ENCODE measurements at regions not wholly inside any gene's neighbourhood (a gene's known extent, or its start where the extent isn't known, plus 50 kb on each side); places are given as distances from the start of the nearest gene placed in this dataset.

DNA sequence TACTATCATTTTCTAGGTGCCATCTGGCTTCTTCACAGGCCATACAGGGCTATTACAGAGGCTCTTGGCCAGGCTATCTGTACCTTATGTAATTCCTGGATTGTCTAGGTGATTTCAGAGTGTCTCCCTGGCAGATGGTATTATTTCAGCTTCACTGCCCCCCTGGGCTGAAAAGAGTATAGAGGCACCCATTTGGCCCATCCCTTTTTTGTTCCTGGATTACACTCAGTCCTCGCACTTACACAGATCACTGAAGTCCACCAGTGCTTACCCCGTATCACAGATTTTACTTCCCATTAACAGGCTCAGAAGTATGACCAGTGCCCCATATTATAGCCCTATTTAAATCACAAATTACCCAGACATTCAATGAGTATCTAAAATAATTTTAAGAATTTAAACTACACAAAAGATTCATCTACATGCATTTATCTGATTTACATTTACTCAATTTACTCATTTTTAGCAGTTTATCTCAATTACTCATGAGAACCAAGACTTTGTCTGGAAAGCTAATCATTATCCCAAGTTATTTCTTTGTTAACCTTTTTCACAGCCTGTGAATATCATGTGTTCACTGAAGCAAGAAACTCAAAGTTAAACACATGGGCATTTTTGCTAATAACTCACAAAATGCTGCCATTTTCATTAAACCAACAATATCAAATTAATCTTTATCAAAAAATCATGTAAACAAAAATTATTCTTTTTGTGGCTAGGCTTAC lies 121.0 kb downstream of the PCDH20 start:
- DNase-seq (no peak), ATAC-seq (no peak)
- Histone ChIP-seq H3K27ac (no peak overlapping the region), H3K27me3 (no peaks in the 10 kb centered on the region), H3K36me3 (no peaks in the 10 kb centered on the region), H3K4me3 (no peak overlapping the region), H3K4me1 (no peaks in the 10 kb centered on the region), H3K9me3 (no peaks in the 10 kb centered on the region)
- WGBS, 4 donors: 84 to 89% (median 86%) methylated on average over 2 of the region's 2 CpGs
- TF ChIP-seq, protein P1, sequence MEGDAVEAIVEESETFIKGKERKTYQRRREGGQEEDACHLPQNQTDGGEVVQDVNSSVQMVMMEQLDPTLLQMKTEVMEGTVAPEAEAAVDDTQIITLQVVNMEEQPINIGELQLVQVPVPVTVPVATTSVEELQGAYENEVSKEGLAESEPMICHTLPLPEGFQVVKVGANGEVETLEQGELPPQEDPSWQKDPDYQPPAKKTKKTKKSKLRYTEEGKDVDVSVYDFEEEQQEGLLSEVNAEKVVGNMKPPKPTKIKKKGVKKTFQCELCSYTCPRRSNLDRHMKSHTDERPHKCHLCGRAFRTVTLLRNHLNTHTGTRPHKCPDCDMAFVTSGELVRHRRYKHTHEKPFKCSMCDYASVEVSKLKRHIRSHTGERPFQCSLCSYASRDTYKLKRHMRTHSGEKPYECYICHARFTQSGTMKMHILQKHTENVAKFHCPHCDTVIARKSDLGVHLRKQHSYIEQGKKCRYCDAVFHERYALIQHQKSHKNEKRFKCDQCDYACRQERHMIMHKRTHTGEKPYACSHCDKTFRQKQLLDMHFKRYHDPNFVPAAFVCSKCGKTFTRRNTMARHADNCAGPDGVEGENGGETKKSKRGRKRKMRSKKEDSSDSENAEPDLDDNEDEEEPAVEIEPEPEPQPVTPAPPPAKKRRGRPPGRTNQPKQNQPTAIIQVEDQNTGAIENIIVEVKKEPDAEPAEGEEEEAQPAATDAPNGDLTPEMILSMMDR (IDR thresholded peaks at IDR 0.05): no peak
- intact Hi-C loops (cut with DNase I): no loop called here

DNA sequence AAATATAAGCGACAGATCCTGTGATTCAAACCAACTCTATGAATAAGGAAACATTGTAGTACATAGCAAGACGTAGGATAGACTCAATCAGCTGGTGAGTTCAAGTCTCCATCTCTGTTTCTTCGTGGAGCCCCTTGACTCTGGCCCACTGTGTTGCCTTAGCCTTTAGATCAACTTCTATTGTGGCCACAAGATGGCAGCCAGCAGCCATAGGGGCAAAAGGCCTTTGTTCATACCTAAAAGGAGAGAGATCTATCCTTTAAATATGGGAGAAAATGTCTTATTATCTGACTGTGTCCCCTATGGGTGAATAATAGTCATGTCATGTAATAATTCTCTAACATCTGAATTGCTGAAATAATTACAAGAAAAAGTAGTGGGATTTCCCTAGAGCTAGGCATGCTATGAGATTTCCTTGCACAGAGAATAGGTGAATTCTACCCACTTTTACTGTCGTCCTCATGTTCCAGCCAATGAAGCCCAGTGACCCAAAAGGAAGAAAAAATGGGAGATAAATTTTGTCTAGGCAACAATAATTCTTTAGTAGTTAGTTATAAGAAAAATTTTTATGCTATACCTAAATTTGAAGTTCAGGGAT lies 129.4 kb downstream of the PCDH20 start:
- Histone ChIP-seq H3K27me3 (no peaks in the 10 kb centered on the region), H3K9me3 (no peaks in the 10 kb centered on the region), H3K4me3 (no peak overlapping the region), H3K27ac (no peak overlapping the region), H3K36me3 (no peaks in the 10 kb centered on the region), H3K4me1 (no peaks in the 10 kb centered on the region)
- ATAC-seq (no peak), DNase-seq (no peak)
- 71 to 78% (median 73%) methylated on average over 4 of the region's 4 CpGs for WGBS, 4 donors
- TF ChIP-seq, protein P1 (IDR thresholded peaks at IDR 0.05): no peak
- no peak for TF ChIP-seq POLR2A (IDR thresholded peaks at IDR 0.05)
- intact Hi-C loops (cut with DNase I): no loop called here

- H3K9me3 ChIP-seq: peaks cover 0 to 12% (median 0%) of the 10 kb centered on the region in 12 donors
- no peaks in the 10 kb centered on the region for H3K4me1 ChIP-seq
- 71 to 74% (median 74%) methylated on average over 5 of the region's 5 CpGs for WGBS, 4 donors
- intact Hi-C loops (cut with DNase I): no loop called here
- H3K4me3 ChIP-seq: no peak overlapping the region
- H3K27me3 ChIP-seq: no peaks in the 10 kb centered on the region
- no peak overlapping the region for H3K27ac ChIP-seq
- no peaks in the 10 kb centered on the region for H3K36me3 ChIP-seq
- ATAC-seq (no peak), DNase-seq (no peak)
- no peak for TF ChIP-seq POLR2A (IDR thresholded peaks at IDR 0.05)
- TF ChIP-seq, protein P1 (IDR thresholded peaks at IDR 0.05): no peak
These were observed 137.9 kb downstream of the PCDH20 start for GRCh38 chr13:61277586-61278276.

DNA sequence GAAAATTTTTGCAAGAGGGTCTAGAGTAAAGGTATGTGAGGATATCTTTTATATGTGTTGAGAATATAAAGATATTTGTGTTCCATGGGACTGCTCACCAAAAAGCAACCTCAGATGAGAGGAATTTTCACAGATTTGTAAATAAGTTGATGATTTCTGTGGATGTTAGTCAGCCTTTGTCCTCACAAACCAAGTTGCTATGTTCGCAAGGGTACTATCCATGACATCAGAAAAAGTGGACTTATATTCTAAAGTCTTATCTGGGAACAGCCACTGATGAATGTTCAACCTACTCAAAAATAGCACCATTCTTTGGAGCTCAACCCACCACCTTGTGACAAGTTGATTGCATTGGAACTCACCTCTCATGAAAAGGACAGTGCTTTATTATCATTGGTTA lies 138.6 kb downstream of the PCDH20 start:
- no peaks in the 10 kb centered on the region for H3K36me3 ChIP-seq
- H3K27ac ChIP-seq: no peak overlapping the region
- no peaks in the 10 kb centered on the region for H3K4me1 ChIP-seq
- ATAC-seq (no peak), DNase-seq (no peak)
- WGBS, 4 donors: 91 to 96% (median 94%) methylated on average over 1 of the region's 1 CpG
- no peaks in the 10 kb centered on the region for H3K27me3 ChIP-seq
- H3K9me3 ChIP-seq: peaks cover 0 to 12% (median 0%) of the 10 kb centered on the region in 12 donors
- TF ChIP-seq POLR2A (IDR thresholded peaks at IDR 0.05): no peak
- TF ChIP-seq, protein P1 (IDR thresholded peaks at IDR 0.05): no peak
- H3K4me3 ChIP-seq: no peak overlapping the region
- intact Hi-C loops (cut with DNase I): no loop called here

All from heart left ventricle (tissue), 16 donors.